Endothelial cell of umbilical vein (primary cell): ENCODE measurements at regions not wholly inside any gene's neighbourhood (a gene's known extent, or its start where the extent isn't known, plus 50 kb on each side); places are given as distances from the start of the nearest gene placed in this dataset.

Source experiments
- BruUV-seq: library from RNA; stranded (reverse); fragments of 400-500 nt; replicated peaks from 2 replicates; lab custom pipeline; 2021; lab: Mats Ljungman, UMichigan
- CTCF ChIA-PET: fragments of 300-600, 350-600 bp; sonication (Branson Sonifier 250); formaldehyde crosslinking; loops from one replicate; lab custom pipeline; 2021; ENCODE audit warnings: antibody characterized with exemption, inconsistent platforms; lab: Charles Lee
- POLR2A ChIA-PET: fragments of 300-600, 350-600 bp; sonication (Branson Sonifier 250); formaldehyde crosslinking; loops from one replicate; lab custom pipeline; 2021; ENCODE audit warnings: antibody characterized with exemption, inconsistent platforms; lab: Charles Lee
- DNase-seq: peaks from one replicate; pipeline ENCODE4 v3.0.0-alpha.2; 2011; ENCODE audit warnings: low read depth, low spot score
- FAIRE-seq: peaks from 2 replicates; lab custom pipeline; 2011; peaks lifted over from hg19 to GRCh38; lab: Jason Lieb, UNC
- H2AFZ ChIP-seq: 2 replicates; pipeline ENCODE4 v1.6.0; 2012; ENCODE audit warnings: low read depth, low read length, control low read depth, inconsistent platforms
- H3K27ac ChIP-seq: 2 replicates; pipeline ENCODE4 v1.5.1; 2011; ENCODE audit warnings: low read depth, mild to moderate bottlenecking, control low read depth, low read length, moderate library complexity; ENCODE audit not compliant: insufficient read depth
- H3K27me3 ChIP-seq, 2 experiments: 2 replicates each; pipeline versions ENCODE4 v1.6.0 to v1.6.1; 2011; ENCODE audit warnings: low read length in 2 of 2, mixed read lengths in 1 of 2; ENCODE audit not compliant: control insufficient read depth in 2 of 2, insufficient read depth in 2 of 2
- H3K36me3 ChIP-seq, 2 experiments: 2 replicates in 1 of 2; 3 replicates in 1 of 2; pipeline ENCODE4 v1.5.1; 2011; ENCODE audit warnings: low read length in 2 of 2, mild to moderate bottlenecking in 1 of 2, moderate library complexity in 1 of 2; ENCODE audit not compliant: control insufficient read depth in 2 of 2, insufficient read depth in 2 of 2; ENCODE audit errors: extremely low read depth in 1 of 2
- H3K4me1 ChIP-seq: 3 replicates; pipeline ENCODE4 v1.5.1; 2011; ENCODE audit warnings: mild to moderate bottlenecking, low read length; ENCODE audit not compliant: control insufficient read depth, insufficient read depth; ENCODE audit errors: extremely low read depth
- H3K4me2 ChIP-seq: 2 replicates; pipeline ENCODE4 v1.6.1; 2011; ENCODE audit warnings: low read length, control low read depth, mixed read lengths; ENCODE audit not compliant: insufficient read depth
- H3K4me3 ChIP-seq, 3 experiments: fragments of 200-600 bp in 1 of 3; sonication (generic), shearing (Covaris generic) in 1 of 3; replicated peaks in 1 of 3; 2 replicates each; pipeline ENCODE4 v1.5.1; 2011 to 2016; ENCODE audit warnings: control low read depth in 3 of 3, low read length in 3 of 3, mild to moderate bottlenecking in 2 of 3, inconsistent platforms in 1 of 3, low read depth in 1 of 3, moderate library complexity in 1 of 3; ENCODE audit not compliant: insufficient read depth in 1 of 3
- H3K79me2 ChIP-seq: 2 replicates; pipeline ENCODE4 v1.6.0; 2012; ENCODE audit warnings: low read length, inconsistent platforms; ENCODE audit not compliant: control insufficient read depth, insufficient read depth
- H3K9ac ChIP-seq: replicated peaks from 2 replicates; pipeline ENCODE3; 2011; ENCODE audit warnings: low read length, control low read depth; ENCODE audit not compliant: insufficient read depth; ENCODE audit errors: extremely low read depth
- H3K9me1 ChIP-seq: replicated peaks from 3 replicates; pipeline ENCODE4 v1.6.0; 2011; ENCODE audit warnings: mild to moderate bottlenecking, low read length; ENCODE audit not compliant: control insufficient read depth, insufficient read depth; ENCODE audit errors: extremely low read depth
- H3K9me3 ChIP-seq: replicated peaks from 2 replicates; pipeline ENCODE4 v1.5.1; 2012; ENCODE audit warnings: low read length, inconsistent platforms; ENCODE audit not compliant: control insufficient read depth, insufficient read depth
- H4K20me1 ChIP-seq: replicated peaks from 2 replicates; pipeline ENCODE3; 2011; ENCODE audit warnings: mild to moderate bottlenecking, low read length; ENCODE audit not compliant: control insufficient read depth, insufficient read depth; ENCODE audit errors: extremely low read depth
- CTCF ChIP-seq, 2 donors: IDR thresholded peaks; 1 replicate in 1 of 2; 2 replicates in 1 of 2; pipeline ENCODE4 v1.5.1; 2011; ENCODE audit warnings: low read length in 2 of 2, mild to moderate bottlenecking in 2 of 2, moderate library complexity in 2 of 2, control low read depth in 1 of 2, inconsistent platforms in 1 of 2, low read depth in 1 of 2; ENCODE audit not compliant: insufficient read depth in 1 of 2; ENCODE audit errors: extremely low read depth in 1 of 2
- EZH2 ChIP-seq: IDR thresholded peaks from 2 replicates; pipeline ENCODE4 v1.6.1; 2012; ENCODE audit warnings: borderline replicate concordance, low read depth, mild to moderate bottlenecking, moderate library complexity, low read length, inconsistent platforms; ENCODE audit not compliant: severe bottlenecking
- FOS ChIP-seq: IDR thresholded peaks from 2 replicates; pipeline ENCODE4 v1.6.1; 2011; ENCODE audit warnings: mild to moderate bottlenecking, low read length, moderate library complexity, borderline replicate concordance; ENCODE audit not compliant: insufficient read depth
- GATA2 ChIP-seq: IDR thresholded peaks from 2 replicates; pipeline ENCODE4 v1.7.0; 2011; ENCODE audit warnings: low read depth, mild to moderate bottlenecking, moderate library complexity, mixed read lengths, low read length; ENCODE audit not compliant: insufficient read length, insufficient read depth
- JUN ChIP-seq: IDR thresholded peaks from 2 replicates; pipeline ENCODE4 v1.6.1; 2011; ENCODE audit warnings: borderline replicate concordance, low read depth; ENCODE audit not compliant: insufficient read length, insufficient read depth
- MAX ChIP-seq: IDR thresholded peaks from 2 replicates; pipeline ENCODE4 v1.6.1; 2011; ENCODE audit not compliant: insufficient read depth, insufficient read length
- MYC ChIP-seq: IDR thresholded peaks from one replicate; pipeline ENCODE4 v1.6.1; 2011; ENCODE audit warnings: mild to moderate bottlenecking, low read depth, low read length
- POLR2A ChIP-seq: IDR thresholded peaks from 2 replicates; pipeline ENCODE4 v1.6.1; 2012; ENCODE audit warnings: low read depth, mild to moderate bottlenecking, control low read depth, low read length
- POLR2AphosphoS5 ChIP-seq: IDR thresholded peaks from 2 replicates; pipeline ENCODE4 v1.6.1; 2012; ENCODE audit warnings: low read depth, mild to moderate bottlenecking, control low read depth, low read length, moderate library complexity; ENCODE audit not compliant: insufficient read depth
- dilution Hi-C: fragments of 300-500 bp; cut with MboI; formaldehyde crosslinking; loops from one replicate; pipeline ENCODE4 v1.15.0; 2019; ENCODE audit warnings: low sequenced_read_pairs; ENCODE audit not compliant: extremely low pct_ligation_motif_present
- intact Hi-C: fragments of 100-400 bp; cut with micrococcal nuclease; formaldehyde crosslinking; loops from one replicate; pipeline ENCODE4 v1.10.0; 2022

GRCh38 chr10:1896153-1896552, 158.8 kb upstream of the ADARB2 start:
- dilution Hi-C loops (no loop called here), intact Hi-C loops (no loop called here)
- Histone ChIP-seq H4K20me1 (no peaks in the 10 kb centered on the region), H3K9me3 (peaks cover 14% of the 10 kb centered on the region), H3K9ac (no peak overlapping the region), H2AFZ (no peak overlapping the region), H3K27ac (no peak overlapping the region), H3K4me3 (no peak overlapping the region), H3K36me3 (no peaks in the 10 kb centered on the region), H3K4me1 (no peaks in the 10 kb centered on the region), H3K9me1 (no peaks in the 10 kb centered on the region), H3K79me2 (no peaks in the 10 kb centered on the region), H3K4me2 (no peak overlapping the region), H3K27me3 (no peaks in the 10 kb centered on the region)
- DNase-seq (no peak), FAIRE-seq (no peak)
- TF ChIP-seq JUN: no peak
- TF ChIP-seq POLR2AphosphoS5: no peak
- TF ChIP-seq MYC: no peak
- TF ChIP-seq MAX: no peak
- TF ChIP-seq CTCF (IDR thresholded peaks at IDR 0.05; ENCODE audit: extremely low read depth in 1 of 2, insufficient read depth in 1 of 2, low read depth in 1 of 2, low read length in 2 of 2): no peak
- ChIA-PET CTCF (no interaction called here), POLR2A (no interaction called here)
- no TSS peak for BruUV-seq

GRCh38 chr10:1895691-1896090, 158.4 kb upstream of the ADARB2 start:
- dilution Hi-C loops: no loop called here
- ChIA-PET POLR2A (no interaction called here), CTCF (no interaction called here)
- BruUV-seq: no TSS peak
- Histone ChIP-seq H3K27me3 (no peaks in the 10 kb centered on the region), H3K9me1 (no peaks in the 10 kb centered on the region), H2AFZ (no peak overlapping the region), H3K4me2 (no peak overlapping the region), H4K20me1 (no peaks in the 10 kb centered on the region), H3K4me3 (no peak overlapping the region), H3K79me2 (no peaks in the 10 kb centered on the region), H3K9ac (no peak overlapping the region), H3K4me1 (no peaks in the 10 kb centered on the region), H3K27ac (no peak overlapping the region), H3K36me3 (no peaks in the 10 kb centered on the region), H3K9me3 (peaks cover 13% of the 10 kb centered on the region)
- FAIRE-seq (no peak), DNase-seq (no peak)
- intact Hi-C loops: no loop called here
- TF ChIP-seq MAX: no peak
- TF ChIP-seq POLR2AphosphoS5: no peak
- no peak for TF ChIP-seq JUN
- TF ChIP-seq FOS: no peak
- no peak for TF ChIP-seq MYC
- TF ChIP-seq EZH2: no peak
- no peak for TF ChIP-seq CTCF (IDR thresholded peaks at IDR 0.05; ENCODE audit: extremely low read depth in 1 of 2, insufficient read depth in 1 of 2, low read depth in 1 of 2, low read length in 2 of 2)
- no peak for TF ChIP-seq POLR2A
- no peak for TF ChIP-seq GATA2
